ENCODE measurements at regions not wholly inside any gene's neighbourhood (a gene's known extent, or its start where the extent isn't known, plus 50 kb on each side); places are given as distances from the start of the nearest gene placed in this dataset.

GRCh38 chr12:91940826-91941570, 204.6 kb downstream of the BTG1 start:
- Mint-ChIP-seq H3K4me1 (no peaks in the 10 kb centered on the region), H3K4me3 (no peak overlapping the region), H3K9me3 (peaks cover 7% of the 10 kb centered on the region), H3K36me3 (ENCODE audit: low read depth) (peaks cover 2% of the 10 kb centered on the region), H3K27ac (ENCODE audit: unreplicated experiment) (no peak overlapping the region), H3K27me3 (ENCODE audit: low read depth) (no peaks in the 10 kb centered on the region)
- TF ChIP-seq CTCF (conservative IDR thresholded peaks at IDR 0.05): no peak
- no peak for DNase-seq (ENCODE audit: low read depth, low spot score)

GRCh38 chr12:91940322-91940721, 205.3 kb downstream of the BTG1 start:
- Mint-ChIP-seq H3K27me3 (ENCODE audit: low read depth) (no peaks in the 10 kb centered on the region), H3K4me1 (no peaks in the 10 kb centered on the region), H3K4me3 (no peak overlapping the region), H3K9me3 (peaks cover 7% of the 10 kb centered on the region), H3K36me3 (ENCODE audit: low read depth) (peaks cover 2% of the 10 kb centered on the region), H3K27ac (ENCODE audit: unreplicated experiment) (no peak overlapping the region)
- no peak for TF ChIP-seq CTCF (conservative IDR thresholded peaks at IDR 0.05)
- DNase-seq (ENCODE audit: low read depth, low spot score): no peak

DNA sequence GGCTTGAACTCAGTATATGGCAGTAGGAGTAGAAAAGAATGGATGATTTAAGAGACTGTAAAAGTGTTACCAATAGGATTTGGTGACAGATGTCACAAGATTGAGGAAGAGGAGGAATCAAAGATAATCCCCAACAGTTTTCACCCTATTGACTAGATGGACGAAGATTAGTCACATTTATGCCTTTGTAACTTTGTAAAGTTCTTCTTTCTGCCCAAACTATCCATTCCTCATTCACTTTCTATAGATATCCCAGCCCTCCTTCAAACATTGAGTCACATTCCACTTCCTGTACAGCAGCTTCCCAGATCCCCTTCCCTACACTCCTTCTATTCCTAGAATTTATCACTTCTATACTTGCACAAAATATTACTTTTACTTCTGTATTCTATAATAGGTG, 207.9 kb downstream of the BTG1 start:
- TF ChIP-seq CTCF (conservative IDR thresholded peaks at IDR 0.05): no peak
- Mint-ChIP-seq H3K9me3 (peaks cover 7% of the 10 kb centered on the region), H3K36me3 (ENCODE audit: low read depth) (peaks cover 2% of the 10 kb centered on the region), H3K27ac (ENCODE audit: unreplicated experiment) (no peak overlapping the region), H3K4me3 (no peak overlapping the region), H3K27me3 (ENCODE audit: low read depth) (no peaks in the 10 kb centered on the region), H3K4me1 (peaks cover 3% of the 10 kb centered on the region)
- DNase-seq (ENCODE audit: low read depth, low spot score): no peak

- Mint-ChIP-seq H3K9me3 (peaks cover 7% of the 10 kb centered on the region), H3K36me3 (ENCODE audit: low read depth) (peaks cover 2% of the 10 kb centered on the region), H3K4me3 (no peak overlapping the region), H3K27ac (ENCODE audit: unreplicated experiment) (no peak overlapping the region), H3K4me1 (peaks cover 3% of the 10 kb centered on the region), H3K27me3 (ENCODE audit: low read depth) (no peaks in the 10 kb centered on the region)
- DNase-seq (ENCODE audit: low read depth, low spot score): no peak
- TF ChIP-seq CTCF (conservative IDR thresholded peaks at IDR 0.05): no peak
Measured at GRCh38 chr12:91937009-91937408, 208.6 kb downstream of the BTG1 start.

GRCh38 chr12:91935296-91935695, 210.3 kb downstream of the BTG1 start:
- H3K36me3 Mint-ChIP-seq (ENCODE audit: low read depth): peaks cover 2% of the 10 kb centered on the region
- peaks cover 3% of the 10 kb centered on the region for H3K4me1 Mint-ChIP-seq
- TF ChIP-seq CTCF (conservative IDR thresholded peaks at IDR 0.05): no peak
- H3K4me3 Mint-ChIP-seq: no peak overlapping the region
- peaks cover 7% of the 10 kb centered on the region for H3K9me3 Mint-ChIP-seq
- H3K27me3 Mint-ChIP-seq (ENCODE audit: low read depth): no peaks in the 10 kb centered on the region
- DNase-seq (ENCODE audit: low read depth, low spot score): no peak
- H3K27ac Mint-ChIP-seq (ENCODE audit: unreplicated experiment): no peak overlapping the region
